Stomach (tissue), 8 donors: ENCODE measurements at regions not wholly inside any gene's neighbourhood (a gene's known extent, or its start where the extent isn't known, plus 50 kb on each side); places are given as distances from the start of the nearest gene placed in this dataset.
"Not testable (repeated sequence)": the region's sequence is repeated elsewhere in the genome, so short reads cannot be mapped to it uniquely, and the experiment has no call there.

ENCODE experiments used
- DNase-seq, 2 donors: peaks; one replicate each; pipeline versions ENCODE4 v3.0.0 to v3.0.0-alpha.2; 2013 to 2019
- H3K27ac ChIP-seq, 5 donors: fragments of 200-600 bp in 4 of 5; sonication (generic) in 4 of 5; one replicate each; pipeline ENCODE4 v1.5.1; 2013 to 2019; ENCODE audit warnings: mild to moderate bottlenecking in 1 of 5, moderate library complexity in 1 of 5
- H3K27me3 ChIP-seq, 3 donors: fragments of 200-600 bp; sonication (generic); one replicate each; pipeline ENCODE4 v1.5.1; 2017 to 2019; ENCODE audit warnings: mixed run types in 1 of 3
- H3K36me3 ChIP-seq, 4 donors: fragments of 200-600 bp; sonication (generic); 1 replicate in 3 of 4; 2 replicates in 1 of 4; pipeline ENCODE4 v1.5.1; 2016 to 2019
- H3K4me1 ChIP-seq, 4 donors: fragments of 200-600 bp; sonication (generic); one replicate each; pipeline ENCODE4 v1.5.1; 2016 to 2019
- H3K4me3 ChIP-seq, 4 donors: fragments of 200-600 bp; sonication (generic) in 3 of 4; one replicate each; pipeline ENCODE4 v1.5.1; 2016 to 2019; ENCODE audit warnings: mild to moderate bottlenecking in 1 of 4
- H3K9me3 ChIP-seq, 4 donors: fragments of 200-600 bp; sonication (generic); one replicate each; pipeline ENCODE4 v1.5.1; 2016 to 2019
- EP300 ChIP-seq: sonication (generic); formaldehyde crosslinking; IDR thresholded peaks from one replicate; pipeline ENCODE4 v1.6.1; 2017; ENCODE audit warnings: antibody characterized with exemption
- POLR2A ChIP-seq, 4 donors: fragments of 450-650 bp; IDR thresholded peaks; one replicate each; pipeline ENCODE4 v1.6.1; 2016; ENCODE audit warnings: antibody characterized with exemption in 4 of 4, control low read depth in 2 of 4, mild to moderate bottlenecking in 1 of 4, moderate library complexity in 1 of 4
- POLR2AphosphoS5 ChIP-seq, 3 donors: sonication (generic); formaldehyde crosslinking; IDR thresholded peaks; one replicate each; pipeline ENCODE4 v1.6.1; 2016; ENCODE audit warnings: antibody characterized with exemption in 3 of 3
- WGBS, 5 donors: extraction: QIAGEN DNeasy Blood & Tissue Kit in 3 of 5; methylation state at CpG; one replicate each; pipeline versions ENCODE4 v1.1.5 to v1.1.7; 2013 to 2018; 5-methylcytosine and 5-hydroxymethylcytosine counted together
- intact Hi-C: fragments of 100-400 bp; cut with DNase I; formaldehyde crosslinking; loops from one replicate; pipeline ENCODE4 v1.15.1; 2023; ENCODE audit warnings: low total_unique reads
- TF ChIP-seq, protein P1 (sequence below), 7 experiments: fragments of 450-650 bp in 4 of 7; fragments of 200-600 bp in 3 of 7; sonication (generic) in 3 of 7; IDR thresholded peaks; one replicate each; pipeline ENCODE4 v1.5.1; 2016 to 2019; ENCODE audit warnings: antibody characterized with exemption in 7 of 7, control low read depth in 2 of 7, mild to moderate bottlenecking in 1 of 7
- donor health status: healthy with polysubstance abuse.
- donor health status: Bipolar disorder and iron deficiency.
- donor health status: healthy.

DNA sequence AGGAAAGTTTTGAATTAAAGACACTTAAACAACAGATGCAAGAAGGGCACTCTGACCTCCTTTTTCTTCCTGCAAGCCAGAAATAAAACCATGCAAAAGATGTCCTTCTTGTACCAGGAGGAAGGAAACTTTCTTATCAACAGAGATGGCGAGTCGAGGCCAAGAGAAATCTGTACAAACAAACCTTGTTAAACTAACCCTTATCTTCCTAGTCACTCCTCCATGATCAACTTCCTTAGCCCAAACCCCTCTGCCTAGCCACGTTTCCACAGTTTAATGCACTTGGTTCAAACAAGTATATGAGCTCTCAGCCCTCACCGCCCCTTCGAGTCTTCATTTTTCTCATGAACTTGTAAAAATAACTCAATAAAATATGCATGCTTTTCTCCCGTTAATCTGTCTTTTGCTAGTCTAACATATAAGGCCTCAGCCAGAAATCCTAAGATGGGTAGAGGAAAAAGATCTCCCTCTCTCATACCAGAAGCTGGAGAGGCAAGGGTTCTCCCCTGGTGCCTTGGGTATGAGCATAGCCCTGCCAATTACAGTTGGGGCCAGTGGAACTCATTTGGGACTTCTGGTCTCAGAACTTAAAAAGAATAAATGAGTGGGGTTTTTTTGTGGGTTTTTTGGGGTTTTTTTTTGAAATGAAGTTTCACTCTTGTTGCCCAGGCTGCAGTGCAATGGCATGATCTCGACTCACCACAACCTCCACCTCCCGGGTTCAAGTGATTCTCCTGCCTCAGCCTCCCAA is 141.7 kb upstream of the SOD1 start:
- H3K27me3 ChIP-seq = no peaks in the 10 kb centered on the region
- WGBS, 5 donors = 72 to 74% (median 73%) methylated on average over 8 of the region's 8 CpGs
- H3K4me1 ChIP-seq = peaks cover 0 to 9% (median 0%) of the 10 kb centered on the region in 4 donors
- no peak overlapping the region for H3K4me3 ChIP-seq
- H3K27ac ChIP-seq = no peak overlapping the region
- no peaks in the 10 kb centered on the region for H3K36me3 ChIP-seq
- no peaks in the 10 kb centered on the region for H3K9me3 ChIP-seq
- TF ChIP-seq, protein P1, sequence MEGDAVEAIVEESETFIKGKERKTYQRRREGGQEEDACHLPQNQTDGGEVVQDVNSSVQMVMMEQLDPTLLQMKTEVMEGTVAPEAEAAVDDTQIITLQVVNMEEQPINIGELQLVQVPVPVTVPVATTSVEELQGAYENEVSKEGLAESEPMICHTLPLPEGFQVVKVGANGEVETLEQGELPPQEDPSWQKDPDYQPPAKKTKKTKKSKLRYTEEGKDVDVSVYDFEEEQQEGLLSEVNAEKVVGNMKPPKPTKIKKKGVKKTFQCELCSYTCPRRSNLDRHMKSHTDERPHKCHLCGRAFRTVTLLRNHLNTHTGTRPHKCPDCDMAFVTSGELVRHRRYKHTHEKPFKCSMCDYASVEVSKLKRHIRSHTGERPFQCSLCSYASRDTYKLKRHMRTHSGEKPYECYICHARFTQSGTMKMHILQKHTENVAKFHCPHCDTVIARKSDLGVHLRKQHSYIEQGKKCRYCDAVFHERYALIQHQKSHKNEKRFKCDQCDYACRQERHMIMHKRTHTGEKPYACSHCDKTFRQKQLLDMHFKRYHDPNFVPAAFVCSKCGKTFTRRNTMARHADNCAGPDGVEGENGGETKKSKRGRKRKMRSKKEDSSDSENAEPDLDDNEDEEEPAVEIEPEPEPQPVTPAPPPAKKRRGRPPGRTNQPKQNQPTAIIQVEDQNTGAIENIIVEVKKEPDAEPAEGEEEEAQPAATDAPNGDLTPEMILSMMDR (IDR thresholded peaks at IDR 0.05) = no peak
- TF ChIP-seq EP300 (no peak), POLR2A (IDR thresholded peaks at IDR 0.05) (no peak), POLR2AphosphoS5 (IDR thresholded peaks at IDR 0.05) (no peak)
- intact Hi-C loops = no loop called here
- DNase-seq = no peak

DNA sequence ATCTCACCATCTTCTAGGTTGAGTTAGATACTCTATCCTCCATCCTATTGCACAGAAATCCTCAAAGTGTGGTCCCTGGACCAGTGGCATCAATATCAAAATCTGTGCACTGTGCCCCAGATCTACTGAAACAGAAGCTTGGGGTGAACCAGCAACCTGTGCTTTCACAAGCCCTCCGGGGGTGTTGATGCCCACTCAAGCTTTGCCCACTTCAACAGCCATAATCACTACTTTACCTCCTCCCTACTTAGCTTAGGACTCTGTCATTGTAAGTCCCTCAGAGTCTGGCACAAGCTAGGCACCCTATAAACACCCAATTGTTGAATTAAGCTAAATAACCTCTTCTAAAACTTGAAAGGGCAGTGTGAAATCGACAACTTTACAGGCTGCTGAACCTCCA is 144.2 kb upstream of the SOD1 start:
- Histone ChIP-seq H3K4me3 (no peak overlapping the region), H3K27ac (no peak overlapping the region), H3K4me1 (no peaks in the 10 kb centered on the region), H3K36me3 (no peaks in the 10 kb centered on the region), H3K9me3 (no peaks in the 10 kb centered on the region), H3K27me3 (no peaks in the 10 kb centered on the region)
- DNase-seq = no peak
- 88 to 93% (median 90%) methylated on average over 2 of the region's 2 CpGs for WGBS, 5 donors
- TF ChIP-seq POLR2AphosphoS5 (IDR thresholded peaks at IDR 0.05) = no peak
- TF ChIP-seq, protein P1 (IDR thresholded peaks at IDR 0.05) = no peak
- TF ChIP-seq EP300 = no peak
- TF ChIP-seq POLR2A (IDR thresholded peaks at IDR 0.05) = no peak
- intact Hi-C loops = no loop called here

- DNase-seq = peak in 1 of 2 donors; percentile 78
- Histone ChIP-seq H3K4me3 (no peak overlapping the region), H3K27ac (no peak overlapping the region), H3K9me3 (no peaks in the 10 kb centered on the region), H3K4me1 (no peaks in the 10 kb centered on the region), H3K27me3 (no peaks in the 10 kb centered on the region), H3K36me3 (no peaks in the 10 kb centered on the region)
- intact Hi-C loops = no loop called here
- WGBS, 5 donors = 28 to 45% (median 37%) methylated on average over 12 of the region's 12 CpGs
- TF ChIP-seq EP300 (no peak), POLR2AphosphoS5 (IDR thresholded peaks at IDR 0.05) (no peak), POLR2A (IDR thresholded peaks at IDR 0.05) (no peak)
- TF ChIP-seq, protein P1 (IDR thresholded peaks at IDR 0.05) = no peak
These were observed 144.9 kb upstream of the SOD1 start for GRCh38 chr21:31514598-31514997.

- H3K4me1 ChIP-seq, intact Hi-C loops, H3K4me3 ChIP-seq, H3K9me3 ChIP-seq, H3K27me3 ChIP-seq, DNase-seq, H3K27ac ChIP-seq, H3K36me3 ChIP-seq: not testable (repeated sequence)
- 90 to 96% (median 93%) methylated on average over 5 of the region's 5 CpGs for WGBS, 5 donors
These were observed 146.0 kb upstream of the SOD1 start for GRCh38 chr21:31513541-31513940.

- H3K4me1 ChIP-seq, H3K36me3 ChIP-seq, DNase-seq, H3K9me3 ChIP-seq, H3K4me3 ChIP-seq, intact Hi-C loops, H3K27ac ChIP-seq, H3K27me3 ChIP-seq: not testable (repeated sequence)
- WGBS, 5 donors = 85 to 90% (median 88%) methylated on average over 4 of the region's 4 CpGs
These were observed 147.5 kb upstream of the SOD1 start for GRCh38 chr21:31511999-31512398.
